ENCODE measurements at regions not wholly inside any gene's neighbourhood (a gene's known extent, or its start where the extent isn't known, plus 50 kb on each side); places are given as distances from the start of the nearest gene placed in this dataset.

GRCh38 chr7:156166692-156167416, 354.6 kb upstream of the SHH start:
- no peak for TF ChIP-seq CTCF (IDR thresholded peaks at IDR 0.05)
- TF ChIP-seq POLR2A (IDR thresholded peaks at IDR 0.05) = no peak
- no peak for TF ChIP-seq POLR2AphosphoS5 (IDR thresholded peaks at IDR 0.05)
